Thyroid gland (tissue), 4 donors: ENCODE measurements at regions not wholly inside any gene's neighbourhood (a gene's known extent, or its start where the extent isn't known, plus 50 kb on each side); places are given as distances from the start of the nearest gene placed in this dataset.

ENCODE experiments used
- DNase-seq, 2 donors: peaks; one replicate each; pipeline ENCODE4 v3.0.0-alpha.2; 2019
- H3K27ac ChIP-seq, 3 donors: fragments of 200-600 bp; sonication (generic); 1 replicate in 2 of 3; 2 replicates in 1 of 3; pipeline ENCODE4 v1.5.1; 2016 to 2019; ENCODE audit warnings: mild to moderate bottlenecking in 1 of 3, moderate library complexity in 1 of 3
- H3K27me3 ChIP-seq: fragments of 200-600 bp; sonication (generic); one replicate; pipeline ENCODE4 v1.5.1; 2019
- H3K36me3 ChIP-seq, 2 donors: fragments of 200-600 bp; sonication (generic); one replicate each; pipeline ENCODE4 v1.5.1; 2016 to 2019
- H3K4me1 ChIP-seq, 2 donors: fragments of 200-600 bp; sonication (generic); one replicate each; pipeline ENCODE4 v1.5.1; 2017 to 2019
- H3K4me3 ChIP-seq, 3 donors: fragments of 200-600 bp; sonication (generic); replicated peaks in 1 of 3; 1 replicate in 2 of 3; 2 replicates in 1 of 3; pipeline ENCODE4 v1.5.1; 2016; ENCODE audit warnings: mild to moderate bottlenecking in 1 of 3
- H3K9me3 ChIP-seq: fragments of 200-600 bp; sonication (generic); one replicate; pipeline ENCODE4 v1.5.1; 2017
- CTCF ChIP-seq, 6 experiments: fragments of 200-600 bp in 3 of 6; fragments of 450-650 bp in 3 of 6; sonication (generic) in 3 of 6; IDR thresholded peaks; one replicate each; pipeline ENCODE4 v1.5.1; 2016 to 2019; ENCODE audit warnings: antibody characterized with exemption in 6 of 6, mild to moderate bottlenecking in 2 of 6, inconsistent platforms in 1 of 6, moderate library complexity in 1 of 6
- POLR2A ChIP-seq, 2 donors: fragments of 450-650 bp; IDR thresholded peaks; one replicate each; pipeline ENCODE4 v1.6.1; 2017; ENCODE audit warnings: antibody characterized with exemption in 2 of 2, mild to moderate bottlenecking in 2 of 2, moderate library complexity in 1 of 2
- WGBS, 2 donors: methylation state at CpG; one replicate each; pipeline ENCODE4 v1.1.5; 2017; 5-methylcytosine and 5-hydroxymethylcytosine counted together
- intact Hi-C: fragments of 100-400 bp; cut with DNase I; formaldehyde crosslinking; loops from one replicate; pipeline ENCODE4 v1.15.1; 2023

GRCh38 chr4:14842964-14843630, 159.2 kb upstream of the CPEB2 start:
- H3K27ac ChIP-seq, result no peak overlapping the region
- H3K4me3 ChIP-seq, result no peak overlapping the region
- no peak for DNase-seq
- H3K27me3 ChIP-seq, result no peaks in the 10 kb centered on the region
- 88 to 89% methylated on average over 2 of the region's 2 CpGs for WGBS, 2 donors
- intact Hi-C loops, result no loop called here
- H3K4me1 ChIP-seq, result no peaks in the 10 kb centered on the region
- no peak for TF ChIP-seq CTCF (IDR thresholded peaks at IDR 0.05)
- TF ChIP-seq POLR2A (IDR thresholded peaks at IDR 0.05), result no peak
- H3K36me3 ChIP-seq, result no peaks in the 10 kb centered on the region
- H3K9me3 ChIP-seq, result no peaks in the 10 kb centered on the region

- TF ChIP-seq CTCF (IDR thresholded peaks at IDR 0.05) (no peak), POLR2A (IDR thresholded peaks at IDR 0.05) (no peak)
- no peaks in the 10 kb centered on the region for H3K9me3 ChIP-seq
- no peaks in the 10 kb centered on the region for H3K4me1 ChIP-seq
- DNase-seq, result no peak
- intact Hi-C loops, result no loop called here
- H3K27me3 ChIP-seq, result no peaks in the 10 kb centered on the region
- no peak overlapping the region for H3K27ac ChIP-seq
- WGBS, 2 donors, result 77 to 91% methylated on average over 4 of the region's 4 CpGs
- no peaks in the 10 kb centered on the region for H3K36me3 ChIP-seq
- H3K4me3 ChIP-seq, result no peak overlapping the region
These were observed 158.2 kb upstream of the CPEB2 start for GRCh38 chr4:14844061-14844460.

- no peak for DNase-seq
- no peak overlapping the region for H3K27ac ChIP-seq
- H3K4me1 ChIP-seq, result no peaks in the 10 kb centered on the region
- TF ChIP-seq POLR2A (IDR thresholded peaks at IDR 0.05), result no peak
- TF ChIP-seq CTCF (IDR thresholded peaks at IDR 0.05), result no peak
- H3K4me3 ChIP-seq, result no peak overlapping the region
- H3K36me3 ChIP-seq, result no peaks in the 10 kb centered on the region
- H3K9me3 ChIP-seq, result no peaks in the 10 kb centered on the region
- intact Hi-C loops, result no loop called here
- WGBS, 2 donors, result 70 to 81% methylated on average over 2 of the region's 2 CpGs
- H3K27me3 ChIP-seq, result no peaks in the 10 kb centered on the region
These were observed 154.1 kb upstream of the CPEB2 start for GRCh38 chr4:14848229-14848628.

- TF ChIP-seq POLR2A (IDR thresholded peaks at IDR 0.05) (no peak), CTCF (IDR thresholded peaks at IDR 0.05) (no peak)
- Histone ChIP-seq H3K4me3 (no peak overlapping the region), H3K27ac (no peak overlapping the region), H3K4me1 (no peaks in the 10 kb centered on the region), H3K27me3 (no peaks in the 10 kb centered on the region), H3K36me3 (no peaks in the 10 kb centered on the region), H3K9me3 (no peaks in the 10 kb centered on the region)
- DNase-seq, result no peak
- intact Hi-C loops, result no loop called here
- WGBS, 2 donors, result 60 to 69% methylated on average over 1 of the region's 1 CpG
These were observed 151.7 kb upstream of the CPEB2 start for GRCh38 chr4:14850455-14851097.

- Histone ChIP-seq H3K4me3 (no peak overlapping the region), H3K4me1 (no peaks in the 10 kb centered on the region), H3K27me3 (no peaks in the 10 kb centered on the region), H3K36me3 (no peaks in the 10 kb centered on the region), H3K9me3 (no peaks in the 10 kb centered on the region), H3K27ac (no peak overlapping the region)
- 87 to 88% methylated on average over 2 of the region's 2 CpGs for WGBS, 2 donors
- no peak for DNase-seq
- TF ChIP-seq POLR2A (IDR thresholded peaks at IDR 0.05), result no peak
- no peak for TF ChIP-seq CTCF (IDR thresholded peaks at IDR 0.05)
- intact Hi-C loops, result no loop called here
These were observed 148.9 kb upstream of the CPEB2 start for GRCh38 chr4:14853176-14853943.
